GM18868 (cell line): ENCODE measurements at regions not wholly inside any gene's neighbourhood (a gene's known extent, or its start where the extent isn't known, plus 50 kb on each side); places are given as distances from the start of the nearest gene placed in this dataset.
"Not testable (repeated sequence)": the region's sequence is repeated elsewhere in the genome, so short reads cannot be mapped to it uniquely, and the experiment has no call there.

Source experiments
- ATAC-seq: cut with Tn5 transposase; IDR thresholded peaks from one replicate; pipeline ENCODE4 v1.9.1; 2021; ENCODE audit warnings: mild to moderate bottlenecking, moderate library complexity; ENCODE audit not compliant: unreplicated experiment

DNA sequence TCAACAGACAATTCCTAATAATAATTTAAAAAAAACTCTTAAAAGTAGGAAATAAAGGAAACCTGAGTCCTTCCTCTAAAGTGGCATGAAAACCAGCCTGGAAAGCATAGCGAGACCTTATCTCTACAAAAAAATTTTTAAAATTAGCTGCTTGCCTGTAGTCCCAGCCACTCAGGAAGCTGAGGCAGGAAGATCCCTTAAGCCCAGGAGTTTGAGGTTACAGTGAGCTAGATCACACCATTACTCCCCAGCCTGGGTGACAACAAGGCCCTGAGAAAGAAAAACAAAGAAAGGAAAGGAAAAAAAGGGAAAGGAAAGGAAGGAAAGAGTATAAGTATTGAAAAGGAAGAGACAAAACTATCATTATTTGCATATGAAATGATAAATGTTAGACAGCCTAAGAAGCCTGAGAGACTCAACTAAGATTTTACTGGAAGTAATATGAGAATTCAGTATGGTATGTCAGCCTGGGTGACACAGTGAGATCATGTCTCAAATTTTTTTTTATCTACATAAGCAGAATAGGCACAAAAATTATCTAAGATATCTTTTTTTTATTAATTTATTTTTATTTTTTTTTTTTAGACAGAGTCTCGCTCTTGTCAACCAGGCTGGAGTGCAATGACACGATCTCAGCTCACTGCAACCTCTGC is 113.0 kb downstream of the GOSR1 start:
- no peak for ATAC-seq

DNA sequence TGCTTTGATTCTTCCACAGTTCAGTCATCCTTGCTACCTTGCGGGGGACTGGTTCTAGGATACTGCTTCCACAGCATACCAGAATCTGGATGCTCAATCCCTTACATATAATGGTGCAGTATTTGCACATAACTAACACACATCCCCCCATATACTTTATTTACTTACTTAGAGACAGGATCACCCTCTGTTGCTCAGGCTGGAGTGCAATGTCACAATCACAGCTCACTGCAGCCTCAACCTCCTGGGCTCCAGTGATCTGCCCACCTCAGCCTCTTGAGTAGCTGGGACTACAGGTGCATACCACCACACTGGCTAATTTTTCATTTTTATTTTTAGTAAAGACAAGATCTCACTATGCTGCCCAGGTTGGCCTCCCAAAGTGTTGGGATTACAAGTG is 112.2 kb downstream of the GOSR1 start:
- ATAC-seq: no peak

DNA sequence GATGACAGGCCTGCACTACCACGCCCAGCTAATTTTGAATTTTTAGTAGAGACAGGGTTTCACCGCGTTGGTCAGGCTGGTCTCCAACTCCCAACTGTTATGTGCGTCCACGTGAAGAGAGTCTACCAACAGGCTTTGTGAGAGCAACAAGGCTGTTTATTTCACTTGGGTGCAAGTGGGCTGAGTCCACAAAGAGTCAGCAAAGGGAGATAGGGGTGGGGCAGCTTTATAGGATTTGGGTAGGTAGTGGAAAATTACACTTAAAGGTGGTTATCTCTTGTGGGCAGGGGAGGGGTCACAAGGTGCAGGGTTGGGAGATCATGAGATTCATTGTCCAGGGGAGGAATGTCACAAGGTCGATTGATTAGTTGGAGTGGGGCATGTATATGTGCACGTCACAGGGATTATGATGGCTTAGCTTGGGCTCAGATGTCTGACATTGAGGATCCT is 111.6 kb downstream of the GOSR1 start:
- no peak for ATAC-seq

DNA sequence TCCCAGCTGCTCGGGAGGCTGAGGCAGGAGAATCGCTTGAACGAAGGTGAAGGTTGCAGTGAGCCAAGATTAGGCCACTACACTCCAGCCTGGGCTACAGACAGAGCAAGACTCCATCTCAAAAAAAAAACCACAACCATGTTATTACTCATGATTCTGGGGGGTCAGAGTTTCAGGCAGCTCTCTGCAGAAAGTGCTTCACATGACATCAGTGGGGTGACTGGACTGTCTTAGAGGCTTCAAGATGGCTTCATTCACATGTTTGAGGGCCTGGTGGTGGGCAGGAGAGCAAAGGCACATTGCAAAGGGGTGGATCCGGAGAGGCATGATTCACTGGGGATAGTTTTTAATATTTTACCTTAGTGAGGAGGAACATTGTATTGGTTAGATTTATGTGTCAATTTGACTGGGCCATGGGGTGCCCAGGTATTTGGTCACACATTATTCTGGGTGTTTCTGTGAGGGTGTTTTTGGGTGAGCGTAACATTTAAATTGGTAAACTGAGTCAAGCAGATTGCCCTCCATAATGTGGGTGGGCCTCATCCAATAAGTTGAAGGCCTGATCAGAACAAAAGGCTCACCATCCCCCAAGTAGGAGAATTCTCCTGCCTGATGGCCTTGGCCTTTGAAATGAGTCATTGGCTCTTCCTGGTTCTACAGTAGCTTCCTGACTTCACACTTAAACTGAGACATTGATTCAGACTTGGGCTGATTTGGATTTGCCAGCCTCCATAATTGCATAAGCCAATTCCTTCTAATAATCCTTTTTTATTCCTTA is 109.8 kb downstream of the GOSR1 start:
- no peak for ATAC-seq

DNA sequence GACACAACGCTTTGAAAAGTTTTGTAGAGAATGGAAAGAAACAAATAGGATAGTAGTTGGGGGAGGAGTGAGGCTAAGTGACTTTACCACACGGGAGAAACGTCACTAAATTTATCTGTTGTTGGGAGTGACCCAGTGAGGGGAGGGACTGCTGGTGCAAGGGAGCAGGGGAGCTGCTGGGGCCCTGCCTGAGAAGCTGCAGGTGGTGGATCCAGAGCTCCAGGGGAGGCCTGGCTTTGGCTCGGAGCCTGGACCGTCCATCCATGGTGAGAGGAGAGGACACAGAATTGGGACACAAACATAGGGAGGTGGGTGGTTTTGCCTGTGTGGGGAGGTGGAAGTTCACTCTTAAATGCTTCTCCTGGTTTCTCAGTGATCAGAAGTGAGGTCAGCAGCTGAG is 107.6 kb downstream of the GOSR1 start:
- ATAC-seq: no peak

DNA sequence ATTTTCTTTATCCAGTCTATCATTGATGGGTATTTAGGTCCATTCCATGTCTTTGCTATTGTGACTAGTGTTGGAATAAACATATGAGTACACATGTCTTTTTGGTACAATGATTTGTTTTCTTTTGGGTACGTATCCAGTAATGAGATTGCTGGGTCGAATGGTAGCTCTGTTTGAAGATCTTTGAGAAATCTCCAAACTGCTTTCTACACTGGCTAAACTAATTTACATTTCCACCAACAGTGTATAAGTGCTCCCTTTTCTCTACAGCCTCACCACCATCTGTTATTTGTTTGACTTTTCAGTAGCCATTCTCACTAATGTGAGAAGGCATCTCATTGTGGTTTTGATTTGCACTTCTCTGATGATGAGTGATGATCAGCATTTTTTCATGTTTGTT is 103.7 kb downstream of the GOSR1 start:
- ATAC-seq: no peak

DNA sequence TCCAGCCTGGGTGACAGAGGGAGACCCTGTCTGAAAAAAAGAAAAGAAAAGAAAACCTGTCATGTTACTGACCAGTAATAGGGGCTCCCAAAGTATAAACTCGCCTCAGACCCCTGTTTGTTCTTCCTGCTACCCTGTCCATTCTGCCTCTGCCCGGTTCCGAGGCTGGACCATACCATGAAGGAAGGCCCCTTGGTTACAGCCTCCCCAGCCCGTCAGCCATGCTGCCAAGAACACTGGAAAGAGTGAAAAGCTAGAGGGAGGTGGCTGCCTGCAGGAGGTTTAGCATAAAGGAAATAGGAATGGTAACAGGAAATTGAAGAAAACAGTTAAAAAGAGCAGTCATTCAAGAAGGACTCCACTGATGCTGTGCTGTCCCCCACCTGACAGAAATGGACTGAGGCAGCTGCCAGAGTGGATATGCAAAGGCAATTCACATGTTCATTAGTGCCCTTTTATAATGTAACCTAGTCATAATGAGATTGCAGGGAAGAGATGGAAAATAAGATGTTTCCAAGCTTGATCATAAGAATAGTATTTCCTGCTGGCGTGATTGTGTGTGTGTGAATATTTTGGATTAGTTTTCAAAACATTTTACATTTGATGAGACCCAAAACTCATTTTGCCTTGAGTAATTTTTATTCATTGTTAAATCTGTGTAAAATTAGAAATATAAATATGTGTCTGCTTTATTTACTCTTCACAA is 102.6 kb downstream of the GOSR1 start:
- ATAC-seq: no peak

DNA sequence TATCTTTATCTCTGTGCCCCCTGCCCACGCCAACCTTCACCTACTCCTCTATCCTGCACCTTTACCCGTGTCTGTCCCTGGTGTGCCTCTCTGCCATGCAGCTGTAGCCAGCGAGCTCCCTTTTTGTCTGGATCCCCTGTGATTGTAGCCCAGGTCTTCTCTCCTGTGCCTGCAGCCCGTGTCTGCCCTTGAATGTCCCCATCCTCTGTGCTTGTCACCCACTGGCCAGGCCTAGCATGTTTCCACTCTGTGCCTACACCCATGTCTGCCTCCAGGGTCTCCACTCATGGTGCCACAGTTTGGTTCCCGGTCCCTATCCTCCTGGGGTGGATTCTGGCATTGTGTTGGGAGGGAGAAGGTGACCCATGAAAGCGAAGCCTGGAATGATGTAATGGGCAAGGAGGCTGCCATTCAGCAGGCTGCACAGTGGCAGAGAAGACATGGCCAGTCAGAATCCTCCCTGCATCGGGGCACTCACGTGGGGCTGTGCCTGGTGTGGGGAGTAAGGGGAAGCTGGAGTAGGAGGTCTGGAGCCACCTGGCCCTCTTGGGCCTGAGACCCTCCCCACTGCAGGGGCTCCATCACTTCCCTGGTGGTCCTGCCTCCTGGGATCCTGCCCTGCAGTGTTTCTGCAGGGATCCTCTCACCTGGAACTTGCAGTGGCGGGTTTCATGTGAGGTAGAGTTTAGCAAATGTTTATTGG is 101.0 kb downstream of the GOSR1 start:
- ATAC-seq: not testable (repeated sequence)
